ENCODE measurements at regions not wholly inside any gene's neighbourhood (a gene's known extent, or its start where the extent isn't known, plus 50 kb on each side); places are given as distances from the start of the nearest gene placed in this dataset.

DNA sequence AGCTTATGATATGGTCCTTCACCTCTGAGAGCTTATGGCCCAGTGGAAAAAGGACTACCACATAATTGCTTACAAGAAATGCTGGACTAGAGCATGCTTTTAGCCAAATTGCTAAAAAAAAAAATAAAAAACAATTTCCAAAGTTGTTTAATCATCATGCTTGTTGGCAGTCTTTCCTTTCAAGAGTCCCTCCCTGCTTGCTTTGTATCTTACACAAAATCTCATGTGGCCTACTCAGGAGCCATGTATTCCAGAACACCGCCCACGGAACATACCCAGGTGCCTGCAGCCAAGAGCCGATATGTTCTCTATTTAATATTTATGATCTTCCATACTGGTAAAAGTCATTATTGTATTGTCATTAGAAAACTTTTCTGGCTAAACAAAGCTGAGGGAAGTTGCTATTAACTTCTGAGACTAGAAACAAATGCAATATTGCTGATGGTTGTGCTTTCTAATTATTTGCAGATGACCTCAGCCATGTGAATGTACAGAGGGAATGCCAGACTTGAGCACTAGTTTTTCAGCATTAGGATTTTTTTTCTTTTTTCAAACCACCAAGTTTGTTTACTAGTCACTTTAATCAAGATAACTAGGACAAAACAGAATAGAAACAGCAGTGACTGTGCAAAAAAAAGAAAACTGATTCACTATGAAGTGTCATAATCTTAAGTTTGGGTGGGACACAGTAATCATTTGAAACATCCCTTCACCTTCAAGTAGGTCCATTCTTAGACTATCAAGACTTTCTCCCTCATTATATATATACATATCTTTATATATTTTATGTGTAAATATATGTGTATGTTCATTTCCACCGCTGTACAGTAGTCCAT lies 129.3 kb upstream of the GORAB start:
- Histone ChIP-seq H3K27ac (no peak overlapping the region), H3K27me3 (ENCODE audit: insufficient read depth, low read depth, severe bottlenecking) (no peaks in the 10 kb centered on the region), H3K36me3 (no peaks in the 10 kb centered on the region), H3K9me3 (ENCODE audit: severe bottlenecking) (no peaks in the 10 kb centered on the region), H3K4me3 (ENCODE audit: low read depth, low read length) (no peak overlapping the region)
- DNase-seq: no peak
- TF ChIP-seq CTCF (IDR thresholded peaks at IDR 0.05; ENCODE audit: low read depth, low read length): no peak

DNA sequence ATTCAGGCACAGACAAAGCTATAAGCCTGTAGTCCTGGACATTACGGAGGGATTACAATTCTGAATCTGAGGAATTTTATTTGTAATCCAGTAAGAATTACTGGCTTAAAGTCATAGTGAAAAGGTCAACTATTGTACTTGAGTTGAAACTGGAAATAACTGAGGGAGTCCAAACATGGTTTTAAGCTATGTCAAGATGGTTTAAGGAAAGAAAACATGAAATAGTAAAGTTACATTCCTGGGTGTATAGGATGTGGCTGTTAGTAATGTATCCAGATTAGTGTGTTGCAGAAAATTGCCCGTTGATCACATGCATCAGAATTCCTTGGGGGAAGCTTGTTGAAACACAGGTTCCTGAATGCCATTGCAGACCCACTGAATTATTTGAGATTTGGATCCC lies 124.8 kb upstream of the GORAB start:
- Histone ChIP-seq H3K4me3 (ENCODE audit: low read depth, low read length) (no peak overlapping the region), H3K36me3 (no peaks in the 10 kb centered on the region), H3K27me3 (ENCODE audit: insufficient read depth, low read depth, severe bottlenecking) (no peaks in the 10 kb centered on the region), H3K27ac (no peak overlapping the region), H3K9me3 (ENCODE audit: severe bottlenecking) (no peaks in the 10 kb centered on the region)
- DNase-seq: no peak
- TF ChIP-seq CTCF (IDR thresholded peaks at IDR 0.05; ENCODE audit: low read depth, low read length): no peak

- no peaks in the 10 kb centered on the region for H3K27me3 ChIP-seq (ENCODE audit: insufficient read depth, low read depth, severe bottlenecking)
- no peak overlapping the region for H3K27ac ChIP-seq
- H3K9me3 ChIP-seq (ENCODE audit: severe bottlenecking): no peaks in the 10 kb centered on the region
- no peak for TF ChIP-seq CTCF (IDR thresholded peaks at IDR 0.05; ENCODE audit: low read depth, low read length)
- H3K36me3 ChIP-seq: no peaks in the 10 kb centered on the region
- no peak overlapping the region for H3K4me3 ChIP-seq (ENCODE audit: low read depth, low read length)
- no peak for DNase-seq
These were observed 124.4 kb upstream of the GORAB start for GRCh38 chr1:170407581-170407980.

DNA sequence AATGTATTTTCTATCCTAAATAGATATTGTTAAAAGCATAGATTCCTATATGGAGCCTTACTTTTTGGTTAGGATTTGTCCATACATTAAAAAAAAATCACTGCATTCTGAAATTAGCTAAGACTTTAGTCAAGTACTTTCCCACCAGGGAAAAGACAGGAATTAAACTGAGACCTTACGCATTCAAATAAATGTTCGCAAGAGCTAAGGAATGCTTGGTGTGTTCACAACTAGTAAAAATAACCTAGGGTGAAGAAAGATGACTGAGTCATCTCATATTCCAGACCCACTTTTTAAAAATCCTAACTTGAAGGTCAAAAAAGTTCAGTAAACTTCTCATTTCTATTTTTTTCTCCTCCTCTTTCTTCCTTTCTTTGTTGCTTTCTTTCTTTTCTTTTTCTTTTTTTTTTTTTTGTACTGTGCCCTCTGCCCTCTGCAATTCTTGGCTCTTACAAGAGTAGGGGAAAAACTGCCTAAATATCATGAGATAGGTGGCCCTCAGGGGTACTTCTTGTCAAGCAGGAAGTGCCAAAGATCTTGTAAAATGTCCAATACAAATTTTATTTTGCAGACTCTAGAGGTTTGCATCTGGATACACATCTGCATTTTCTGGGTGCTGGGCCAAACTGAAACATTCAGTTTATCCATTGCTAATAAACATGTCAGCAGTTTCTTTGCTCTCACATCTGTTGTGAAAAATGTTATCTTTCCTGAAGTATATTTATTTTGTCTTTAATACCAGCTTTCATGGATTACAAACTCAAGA lies 121.4 kb upstream of the GORAB start:
- Histone ChIP-seq H3K9me3 (ENCODE audit: severe bottlenecking) (no peaks in the 10 kb centered on the region), H3K27me3 (ENCODE audit: insufficient read depth, low read depth, severe bottlenecking) (no peaks in the 10 kb centered on the region), H3K36me3 (no peaks in the 10 kb centered on the region), H3K4me3 (ENCODE audit: low read depth, low read length) (no peak overlapping the region), H3K27ac (no peak overlapping the region)
- no peak for DNase-seq
- no peak for TF ChIP-seq CTCF (IDR thresholded peaks at IDR 0.05; ENCODE audit: low read depth, low read length)

DNA sequence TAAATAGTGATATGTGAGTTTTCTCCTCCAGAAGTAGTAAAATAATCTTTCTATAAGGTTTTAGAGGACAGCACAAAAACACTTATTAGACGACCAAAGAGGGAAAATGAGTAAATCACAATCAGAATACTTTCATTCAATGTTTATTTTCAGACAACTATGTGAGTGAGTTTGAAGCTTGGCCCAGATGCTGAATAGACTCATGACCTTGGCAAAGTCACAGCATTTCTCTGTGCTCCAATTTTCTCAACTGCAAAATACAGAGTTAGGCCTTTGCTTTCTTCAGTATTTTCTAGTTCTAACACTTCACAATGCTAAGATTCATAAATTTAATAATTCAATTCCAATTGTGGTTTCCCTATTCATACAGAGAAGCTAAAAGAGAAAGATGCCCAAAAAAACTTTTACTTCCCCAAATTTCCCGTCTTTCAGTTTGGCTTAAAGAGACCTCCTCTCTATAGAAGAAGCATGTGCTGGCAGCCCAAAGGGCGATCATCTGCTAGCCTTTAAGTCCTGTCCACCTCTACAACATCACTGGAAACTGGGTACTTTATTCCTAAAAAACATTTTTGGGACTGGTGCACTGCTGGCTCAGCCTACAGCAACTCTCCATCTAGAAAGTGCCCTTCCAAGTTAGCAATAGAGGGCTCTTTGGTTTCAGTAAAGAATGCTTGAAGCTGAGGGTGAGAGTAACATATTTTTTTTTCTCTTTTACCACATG lies 116.8 kb upstream of the GORAB start:
- H3K9me3 ChIP-seq (ENCODE audit: severe bottlenecking): no peaks in the 10 kb centered on the region
- DNase-seq: no peak
- H3K27ac ChIP-seq: no peak overlapping the region
- no peaks in the 10 kb centered on the region for H3K27me3 ChIP-seq (ENCODE audit: insufficient read depth, low read depth, severe bottlenecking)
- H3K4me3 ChIP-seq (ENCODE audit: low read depth, low read length): no peak overlapping the region
- TF ChIP-seq CTCF (IDR thresholded peaks at IDR 0.05; ENCODE audit: low read depth, low read length): no peak
- H3K36me3 ChIP-seq: no peaks in the 10 kb centered on the region
